PFSK-1 (cell line): ENCODE measurements at regions not wholly inside any gene's neighbourhood (a gene's known extent, or its start where the extent isn't known, plus 50 kb on each side); places are given as distances from the start of the nearest gene placed in this dataset.

Experiments
- FOXP2 ChIP-seq: optimal IDR thresholded peaks from 2 replicates; pipeline ENCODE3; 2011; ENCODE audit warnings: borderline replicate concordance, control low read depth, inconsistent platforms; ENCODE audit not compliant: insufficient read depth; ENCODE audit errors: extremely low read length, extremely low read depth
- POLR2AphosphoS5 ChIP-seq: IDR thresholded peaks from 2 replicates; pipeline ENCODE4 v1.6.1; 2012; ENCODE audit warnings: low read depth, mild to moderate bottlenecking, control low read depth, low read length, moderate library complexity
- REST ChIP-seq, 2 experiments: IDR thresholded peaks; 2 replicates each; pipeline versions ENCODE4 v1.6.1 to v1.8.0; 2011 to 2012; ENCODE audit warnings: low read depth in 2 of 2, low read length in 2 of 2, control low read depth in 1 of 2, inconsistent platforms in 1 of 2, mild to moderate bottlenecking in 1 of 2, moderate library complexity in 1 of 2; ENCODE audit not compliant: insufficient read depth in 1 of 2
- TAF1 ChIP-seq: IDR thresholded peaks from 2 replicates; pipeline ENCODE4 v1.6.1; 2012; ENCODE audit warnings: low read length, control low read depth, borderline replicate concordance; ENCODE audit not compliant: insufficient read depth

GRCh38 chr22:49019737-49020713 lies 807.6 kb downstream of the BRD1 start:
- no peak for TF ChIP-seq POLR2AphosphoS5
- TF ChIP-seq REST (IDR thresholded peaks at IDR 0.05; ENCODE audit: insufficient read depth in 1 of 2, low read depth in 2 of 2, low read length in 2 of 2): no peak
- TF ChIP-seq TAF1: no peak
- no peak for TF ChIP-seq FOXP2
